ENCODE measurements at regions not wholly inside any gene's neighbourhood (a gene's known extent, or its start where the extent isn't known, plus 50 kb on each side); places are given as distances from the start of the nearest gene placed in this dataset.

DNA sequence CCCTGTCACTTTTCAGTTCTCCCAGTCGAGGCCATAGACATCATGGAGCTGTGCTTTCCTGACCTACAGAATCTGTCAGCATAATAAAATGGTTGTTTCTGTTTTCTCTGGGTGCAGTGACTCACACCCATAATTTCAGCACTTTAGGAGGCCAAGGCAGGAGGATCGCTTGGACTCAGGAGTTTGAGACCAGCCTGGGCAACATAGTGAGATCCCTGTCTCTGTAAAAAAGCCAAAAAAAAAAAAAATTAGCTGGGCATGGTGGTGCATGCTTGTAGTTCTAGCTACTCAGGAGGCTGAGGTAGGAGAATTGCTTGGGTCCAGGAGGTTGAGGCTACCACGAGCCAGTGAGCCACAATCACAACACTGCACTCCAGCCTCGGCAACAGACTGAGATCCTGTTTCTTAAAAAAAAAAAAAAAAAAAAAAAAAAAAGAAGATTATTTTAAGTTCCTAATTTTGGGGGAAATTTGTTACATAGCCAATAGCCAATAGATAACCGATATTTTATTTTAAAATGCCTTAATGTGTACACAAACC is 196.2 kb downstream of the ADSS2 start:
- in situ Hi-C loops (cut with HindIII; ENCODE audit: low sequenced_read_pairs) = no loop called here

GRCh38 chr1:244256086-244256676 is 195.5 kb downstream of the ADSS2 start:
- in situ Hi-C loops (cut with HindIII; ENCODE audit: low sequenced_read_pairs) = no loop called here

DNA sequence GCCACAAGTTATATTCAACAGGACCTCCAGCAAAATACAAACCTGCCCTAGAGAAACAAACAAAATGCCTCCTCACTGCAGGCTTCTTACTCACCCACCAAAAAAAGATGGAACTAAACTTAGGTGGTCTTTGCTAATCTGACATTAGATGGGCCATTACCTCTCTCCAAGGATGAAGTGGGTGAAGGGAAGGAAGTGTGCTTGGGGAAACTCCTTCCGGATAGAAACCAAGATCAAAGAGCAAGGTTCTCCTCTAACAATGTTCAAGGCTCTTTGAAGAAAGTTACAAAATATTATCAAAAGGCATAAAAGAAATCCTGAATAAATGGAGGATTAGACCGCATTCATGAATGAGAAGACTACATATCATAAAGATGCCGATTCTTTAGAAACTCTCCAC is 187.5 kb downstream of the ADSS2 start:
- in situ Hi-C loops (cut with HindIII; ENCODE audit: low sequenced_read_pairs) = no loop called here

DNA sequence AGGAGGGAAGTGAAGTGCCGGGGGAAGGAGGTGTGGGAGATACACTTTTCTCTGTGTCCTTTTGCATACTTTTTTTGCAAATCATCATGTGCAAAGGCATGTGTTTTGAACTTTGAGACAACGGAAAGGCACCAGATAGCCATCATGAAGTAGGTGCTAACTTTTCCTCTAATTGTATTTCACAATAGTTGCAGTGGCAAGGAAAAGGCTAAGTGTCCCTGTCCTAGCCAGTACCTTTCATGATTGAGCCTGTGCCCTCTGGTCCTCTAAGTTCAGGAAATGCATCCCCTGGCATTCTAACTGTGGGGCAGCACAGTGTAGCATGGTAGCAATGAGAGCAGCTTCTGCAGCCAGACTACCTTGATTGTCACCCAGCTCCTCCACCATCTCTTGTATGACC is 186.2 kb downstream of the ADSS2 start:
- in situ Hi-C loops (cut with HindIII; ENCODE audit: low sequenced_read_pairs) = no loop called here

GRCh38 chr1:244269169-244269568 is 182.5 kb downstream of the ADSS2 start:
- in situ Hi-C loops (cut with HindIII; ENCODE audit: low sequenced_read_pairs) = no loop called here

- in situ Hi-C loops (cut with HindIII; ENCODE audit: low sequenced_read_pairs) = no loop called here
These were observed 180.7 kb downstream of the ADSS2 start for GRCh38 chr1:244271004-244271403.

DNA sequence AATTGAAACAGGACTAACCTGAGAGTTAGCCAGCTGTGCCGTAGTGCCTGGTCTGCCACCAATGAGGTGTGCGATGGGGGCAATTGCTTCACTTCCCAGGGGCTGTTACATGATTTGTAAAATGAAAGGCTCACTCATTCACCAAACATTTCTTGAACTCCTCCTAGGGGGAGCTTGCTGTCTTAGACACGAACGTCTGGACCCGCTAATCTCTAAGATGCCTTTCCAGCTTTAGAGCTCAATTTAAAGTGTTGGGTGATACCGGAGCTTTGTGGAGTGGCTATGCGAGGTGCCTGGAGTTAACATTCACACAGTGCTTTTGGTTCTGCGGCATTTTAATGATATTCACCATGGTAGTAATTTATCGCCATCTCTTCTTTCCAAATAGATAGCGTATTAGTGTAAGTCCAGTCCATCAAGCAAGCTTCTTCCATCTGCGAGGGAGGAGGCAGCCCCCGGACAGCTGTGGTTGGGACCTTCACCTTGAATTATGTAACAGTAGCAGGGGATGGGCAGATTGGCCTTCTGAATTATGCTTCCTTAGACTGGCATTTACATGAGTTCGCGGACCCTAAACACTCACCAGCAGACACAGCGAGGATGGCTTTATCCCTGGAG is 179.9 kb downstream of the ADSS2 start:
- in situ Hi-C loops (cut with HindIII; ENCODE audit: low sequenced_read_pairs) = no loop called here

DNA sequence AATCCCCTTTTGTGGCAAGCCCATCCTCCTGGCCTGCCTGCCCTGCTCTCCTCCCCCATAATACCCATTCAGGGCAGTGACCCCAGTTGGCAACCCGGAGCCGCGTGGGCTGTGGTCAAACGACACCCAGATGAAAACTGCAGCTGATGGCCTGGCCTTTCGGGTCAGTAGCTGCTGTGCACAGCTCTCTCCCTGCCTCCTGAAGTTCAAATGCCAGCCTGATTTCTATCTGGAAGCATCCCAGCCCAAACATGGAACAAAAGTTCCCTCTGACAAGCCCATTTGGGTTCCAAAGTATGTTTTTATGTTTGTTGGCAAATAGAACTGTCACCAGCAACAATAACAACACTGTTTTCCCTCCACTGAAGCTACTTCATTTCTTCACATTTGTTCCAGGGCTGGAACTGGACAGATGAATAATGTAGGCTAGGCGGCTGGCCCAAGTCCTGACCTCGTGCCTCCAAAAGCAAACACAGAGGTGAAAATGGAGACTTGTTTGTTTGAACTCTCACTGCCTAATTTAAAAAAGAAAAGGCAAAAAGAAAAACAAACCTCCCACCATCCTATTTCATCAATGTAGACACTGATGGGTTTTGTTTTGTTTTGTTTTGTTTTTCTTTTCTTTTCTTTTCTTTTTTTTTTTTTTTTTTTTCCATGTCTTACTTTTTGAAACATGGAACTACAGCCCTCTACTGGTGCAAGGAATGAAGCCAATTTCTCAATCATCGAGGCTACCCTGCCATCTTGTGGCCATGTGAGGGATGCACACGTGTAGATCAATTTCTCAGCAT is 179.0 kb downstream of the ADSS2 start:
- in situ Hi-C loops (cut with HindIII; ENCODE audit: low sequenced_read_pairs) = no loop called here

DNA sequence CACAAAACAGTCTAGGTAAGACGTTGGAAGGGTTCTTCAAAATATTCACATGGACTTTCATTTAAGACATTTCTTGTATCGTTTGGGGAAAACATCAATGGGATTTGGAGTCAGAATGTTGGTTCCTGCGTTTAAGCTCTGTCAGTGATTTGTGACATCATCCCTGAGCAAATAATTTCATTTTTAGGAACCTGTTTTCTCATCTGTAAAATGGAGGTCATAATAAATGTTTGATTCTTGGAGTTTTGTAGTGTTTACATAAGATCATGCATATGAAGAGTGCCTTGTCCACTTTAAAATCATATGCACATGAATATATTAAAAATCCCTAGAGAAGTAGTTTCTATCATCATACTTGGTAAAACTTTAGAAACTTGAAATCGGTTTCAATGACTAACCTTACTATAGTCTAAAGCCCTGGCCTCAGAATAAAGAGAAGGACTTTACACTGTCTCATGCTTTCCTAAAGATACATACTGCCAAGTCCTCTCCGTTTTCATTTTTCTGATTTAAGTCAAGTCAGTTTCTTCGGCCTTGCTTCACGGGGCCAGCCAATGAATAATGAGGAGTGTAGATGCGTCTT is 178.4 kb downstream of the ADSS2 start:
- in situ Hi-C loops (cut with HindIII; ENCODE audit: low sequenced_read_pairs) = no loop called here

- in situ Hi-C loops (cut with HindIII; ENCODE audit: low sequenced_read_pairs) = no loop called here
These were observed 177.7 kb downstream of the ADSS2 start for GRCh38 chr1:244273845-244274619.

GRCh38 chr1:244276646-244277045 is 175.1 kb downstream of the ADSS2 start:
- in situ Hi-C loops (cut with HindIII; ENCODE audit: low sequenced_read_pairs) = no loop called here

- in situ Hi-C loops (cut with HindIII; ENCODE audit: low sequenced_read_pairs) = no loop called here
These were observed 171.5 kb downstream of the ADSS2 start for GRCh38 chr1:244280201-244280600.

DNA sequence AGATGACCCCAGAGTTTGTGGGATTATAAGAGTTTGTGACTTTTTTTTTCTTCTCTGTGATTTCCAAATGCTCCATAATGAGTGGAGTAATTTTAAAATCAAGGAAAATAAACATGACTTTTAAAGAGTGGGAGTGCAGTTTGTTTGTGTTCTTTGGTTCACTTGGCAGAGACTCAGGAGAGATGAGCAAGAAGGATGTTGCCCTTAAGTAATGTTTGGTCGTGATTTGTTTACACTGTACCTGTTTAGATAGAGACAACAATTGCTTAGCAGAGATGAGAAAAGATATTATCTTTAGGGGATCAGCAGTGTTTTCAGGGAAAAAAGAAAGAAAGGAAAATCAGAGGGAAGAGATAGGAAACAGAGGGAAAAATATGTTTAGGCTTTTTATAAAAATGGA is 170.8 kb downstream of the ADSS2 start:
- in situ Hi-C loops (cut with HindIII; ENCODE audit: low sequenced_read_pairs) = no loop called here

- in situ Hi-C loops (cut with HindIII; ENCODE audit: low sequenced_read_pairs) = no loop called here
These were observed 167.9 kb downstream of the ADSS2 start for GRCh38 chr1:244283772-244284171.

- in situ Hi-C loops (cut with HindIII; ENCODE audit: low sequenced_read_pairs) = no loop called here
These were observed 167.0 kb downstream of the ADSS2 start for GRCh38 chr1:244284641-244285156.

GRCh38 chr1:244286341-244286740 is 165.4 kb downstream of the ADSS2 start:
- in situ Hi-C loops (cut with HindIII; ENCODE audit: low sequenced_read_pairs) = no loop called here

DNA sequence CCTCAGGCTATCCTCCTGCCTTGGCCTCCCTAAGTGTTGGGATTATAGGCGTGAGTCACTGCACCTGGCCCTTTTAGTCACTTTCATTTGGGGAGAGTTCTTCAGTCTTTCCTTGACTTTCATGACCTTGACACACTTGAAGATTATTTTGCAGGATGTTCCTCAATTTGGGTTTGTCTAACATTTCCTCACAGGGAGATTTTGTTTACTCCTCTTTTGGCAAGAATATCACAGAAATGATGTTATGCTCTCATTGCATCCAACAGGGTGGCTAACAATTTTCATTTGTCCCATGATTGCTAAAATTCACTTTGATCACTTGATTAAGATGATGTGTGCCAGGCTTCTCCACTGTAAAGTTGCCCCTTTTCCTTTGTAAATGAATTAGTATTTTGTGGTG is 164.0 kb downstream of the ADSS2 start:
- in situ Hi-C loops (cut with HindIII; ENCODE audit: low sequenced_read_pairs) = no loop called here

DNA sequence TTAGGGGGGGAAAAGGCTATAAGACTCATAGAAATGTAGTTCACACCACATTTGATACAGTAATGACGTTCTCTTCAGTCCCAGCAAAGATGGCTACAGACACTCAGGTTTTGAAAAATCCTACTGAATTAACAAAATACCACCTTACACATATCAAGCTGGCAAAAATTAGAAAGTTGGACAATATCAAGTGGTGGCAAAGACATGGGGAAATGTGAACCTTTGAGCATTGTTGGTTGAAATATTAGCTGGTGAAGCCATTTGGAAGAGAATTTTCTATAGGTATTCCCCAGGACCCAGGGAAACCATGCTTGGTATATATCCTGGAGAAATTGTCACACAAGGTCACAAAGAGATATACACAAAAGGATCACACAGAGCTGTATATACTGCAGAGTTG is 163.0 kb downstream of the ADSS2 start:
- in situ Hi-C loops (cut with HindIII; ENCODE audit: low sequenced_read_pairs) = no loop called here

GRCh38 chr1:244289991-244290785 is 161.5 kb downstream of the ADSS2 start:
- in situ Hi-C loops (cut with HindIII; ENCODE audit: low sequenced_read_pairs) = no loop called here
